Neural progenitor cell (in vitro differentiated cells): ENCODE measurements at regions not wholly inside any gene's neighbourhood (a gene's known extent, or its start where the extent isn't known, plus 50 kb on each side); places are given as distances from the start of the nearest gene placed in this dataset.

ENCODE experiments used
- DNase-seq: peaks from one replicate; pipeline ENCODE4 v3.0.0-alpha.2; 2016; ENCODE audit warnings: low spot score
- H2AFZ ChIP-seq: fragments of 200-600 bp; sonication (generic); replicated peaks from 2 replicates; pipeline ENCODE4 v1.6.1; 2016; ENCODE audit warnings: antibody characterized with exemption
- H3F3A ChIP-seq: fragments of 200-600 bp; sonication (generic); 2 replicates; pipeline ENCODE4 v1.6.1; 2016; ENCODE audit warnings: antibody characterized with exemption, low read depth
- H3K27ac ChIP-seq: fragments of 200-600 bp; sonication (generic); 2 replicates; pipeline ENCODE4 v1.5.1; 2016; ENCODE audit warnings: mild to moderate bottlenecking
- H3K27me3 ChIP-seq: fragments of 200-600 bp; sonication (generic); 2 replicates; pipeline ENCODE4 v1.6.1; 2016; ENCODE audit warnings: mild to moderate bottlenecking, moderate library complexity
- H3K36me3 ChIP-seq: fragments of 200-600 bp; sonication (generic); 2 replicates; pipeline ENCODE4 v1.5.1; 2016
- H3K4me1 ChIP-seq: fragments of 200-600 bp; sonication (generic); 2 replicates; pipeline ENCODE4 v1.6.1; 2016; ENCODE audit warnings: mixed run types
- H3K4me2 ChIP-seq: fragments of 200-600 bp; sonication (generic); 2 replicates; pipeline ENCODE4 v1.6.1; 2016
- H3K4me3 ChIP-seq: fragments of 200-600 bp; sonication (generic); 2 replicates; pipeline ENCODE4 v1.5.1; 2016
- H3K79me2 ChIP-seq: fragments of 200-600 bp; sonication (generic); 2 replicates; pipeline ENCODE4 v1.6.1; 2016; ENCODE audit warnings: low read depth
- H3K9ac ChIP-seq: fragments of 200-600 bp; sonication (generic); 2 replicates; pipeline ENCODE4 v1.6.1; 2016
- H3K9me3 ChIP-seq: fragments of 200-600 bp; sonication (generic); 2 replicates; pipeline ENCODE4 v1.5.1; 2016; ENCODE audit warnings: low read depth
- H4K20me1 ChIP-seq: fragments of 200-600 bp; sonication (generic); 2 replicates; pipeline ENCODE4 v1.6.1; 2016; ENCODE audit warnings: low read depth
- H3K27ac Mint-ChIP-seq: 3 replicates; pipeline ENCODE4 v1.8.0; 2021; ENCODE audit warnings: mixed read lengths
- H3K27me3 Mint-ChIP-seq: 2 replicates; pipeline ENCODE4 v1.8.0; 2022; ENCODE audit warnings: low read depth, mild to moderate bottlenecking, inconsistent platforms, moderate library complexity, mixed read lengths; ENCODE audit not compliant: insufficient read depth
- H3K36me3 Mint-ChIP-seq: 3 replicates; pipeline ENCODE4 v1.8.0; 2021; ENCODE audit warnings: mixed read lengths
- H3K4me1 Mint-ChIP-seq: 3 replicates; pipeline ENCODE4 v1.8.0; 2021; ENCODE audit warnings: mixed read lengths
- H3K4me3 Mint-ChIP-seq: 3 replicates; pipeline ENCODE4 v1.8.0; 2021; ENCODE audit warnings: mild to moderate bottlenecking, moderate library complexity, mixed read lengths
- H3K9me3 Mint-ChIP-seq: 3 replicates; pipeline ENCODE4 v1.8.0; 2020; ENCODE audit warnings: mixed read lengths
- CTCF ChIP-seq: fragments of 200-600 bp; sonication (generic); IDR thresholded peaks from 2 replicates; pipeline ENCODE4 v1.5.1; 2017; ENCODE audit warnings: antibody characterized with exemption, mild to moderate bottlenecking
- EZH2 ChIP-seq: fragments of 200-600 bp; sonication (generic); IDR thresholded peaks from 2 replicates; pipeline ENCODE4 v1.6.1; 2017; ENCODE audit warnings: antibody characterized with exemption, mild to moderate bottlenecking, moderate library complexity
- EZH2phosphoT487 ChIP-seq: fragments of 200-600 bp; sonication (generic); IDR thresholded peaks from 2 replicates; pipeline ENCODE4 v1.6.1; 2017; ENCODE audit warnings: antibody characterized with exemption

- H3F3A ChIP-seq, result no peaks in the 10 kb centered on the region
- DNase-seq, result no peak
- H2AFZ ChIP-seq, result no peak overlapping the region
- peaks cover under 1% of the 10 kb centered on the region for H3K4me1 ChIP-seq
- no peaks in the 10 kb centered on the region for H3K36me3 ChIP-seq
- H3K9me3 Mint-ChIP-seq, result no peaks in the 10 kb centered on the region
- H3K4me2 ChIP-seq, result no peak overlapping the region
- no peak overlapping the region for H3K27ac ChIP-seq
- no peaks in the 10 kb centered on the region for H3K9me3 ChIP-seq
- peaks cover 2% of the 10 kb centered on the region for H3K27me3 Mint-ChIP-seq
- no peaks in the 10 kb centered on the region for H3K27me3 ChIP-seq
- H4K20me1 ChIP-seq, result no peaks in the 10 kb centered on the region
- no peak overlapping the region for H3K9ac ChIP-seq
- H3K4me3 ChIP-seq, result no peak overlapping the region
- H3K79me2 ChIP-seq, result no peaks in the 10 kb centered on the region
- no peak overlapping the region for H3K27ac Mint-ChIP-seq
- no peak for TF ChIP-seq CTCF
- no peak for TF ChIP-seq EZH2phosphoT487
- no peak for TF ChIP-seq EZH2
- H3K4me3 Mint-ChIP-seq, result no peak overlapping the region
- H3K36me3 Mint-ChIP-seq, result no peaks in the 10 kb centered on the region
- H3K4me1 Mint-ChIP-seq, result no peaks in the 10 kb centered on the region
Observed at GRCh38 chr13:34128661-34129060, 310.7 kb downstream of the RFC3 start.

DNA sequence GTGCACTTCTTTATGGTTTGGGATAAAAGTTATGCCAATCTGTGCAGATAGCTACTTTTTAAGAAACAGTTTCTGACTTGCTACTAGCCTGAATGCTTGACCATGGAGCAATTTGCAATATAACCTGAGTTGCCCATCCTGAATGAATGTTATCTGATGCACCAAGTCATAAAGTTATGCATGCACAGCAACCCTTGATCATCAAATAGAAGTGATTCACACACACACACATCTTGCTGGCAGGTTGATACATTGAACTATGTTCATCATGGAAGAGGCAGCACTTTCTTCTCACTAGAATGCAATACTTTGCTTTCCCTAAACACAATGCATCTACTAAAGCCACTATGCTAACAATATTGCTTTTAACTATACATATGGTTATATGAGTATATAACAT, 311.5 kb downstream of the RFC3 start:
- H3K4me2 ChIP-seq, result no peak overlapping the region
- no peaks in the 10 kb centered on the region for H3F3A ChIP-seq
- no peaks in the 10 kb centered on the region for H3K4me1 ChIP-seq
- Mint-ChIP-seq H3K4me3 (no peak overlapping the region), H3K27ac (no peak overlapping the region), H3K27me3 (peaks cover 2% of the 10 kb centered on the region), H3K36me3 (no peaks in the 10 kb centered on the region), H3K9me3 (no peaks in the 10 kb centered on the region), H3K4me1 (no peaks in the 10 kb centered on the region)
- no peaks in the 10 kb centered on the region for H3K9me3 ChIP-seq
- H3K79me2 ChIP-seq, result no peaks in the 10 kb centered on the region
- H3K27me3 ChIP-seq, result no peaks in the 10 kb centered on the region
- no peak overlapping the region for H3K4me3 ChIP-seq
- no peaks in the 10 kb centered on the region for H4K20me1 ChIP-seq
- DNase-seq, result no peak
- H3K27ac ChIP-seq, result no peak overlapping the region
- TF ChIP-seq EZH2, result no peak
- no peak for TF ChIP-seq EZH2phosphoT487
- no peak for TF ChIP-seq CTCF
- H2AFZ ChIP-seq, result no peak overlapping the region
- H3K36me3 ChIP-seq, result no peaks in the 10 kb centered on the region
- no peak overlapping the region for H3K9ac ChIP-seq

DNA sequence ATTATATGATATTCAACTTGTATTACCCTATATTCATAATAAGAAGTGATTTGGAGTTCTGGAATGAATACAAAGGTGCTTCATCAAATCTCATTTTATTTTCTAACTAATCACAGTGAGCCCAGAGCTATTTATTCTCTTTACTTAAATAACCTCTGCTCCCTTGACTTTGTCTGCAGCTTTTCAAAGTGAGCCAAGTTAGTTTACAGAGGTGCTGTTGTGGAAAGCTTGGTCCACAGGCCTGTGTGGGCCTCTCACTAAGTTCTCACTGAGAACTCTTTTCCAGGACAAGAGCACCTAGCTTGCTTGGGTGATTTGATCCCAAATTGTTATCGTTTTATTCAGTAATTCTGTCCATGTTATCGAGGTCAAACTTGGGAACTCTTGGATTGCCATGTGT, 319.3 kb downstream of the RFC3 start:
- Histone ChIP-seq H3K27ac (no peak overlapping the region), H4K20me1 (no peaks in the 10 kb centered on the region), H3K4me1 (no peaks in the 10 kb centered on the region), H3K36me3 (no peaks in the 10 kb centered on the region), H3K9ac (no peak overlapping the region), H3K4me2 (no peak overlapping the region), H3K9me3 (no peaks in the 10 kb centered on the region), H3K4me3 (no peak overlapping the region), H3K79me2 (no peaks in the 10 kb centered on the region), H2AFZ (no peak overlapping the region), H3K27me3 (no peaks in the 10 kb centered on the region), H3F3A (no peaks in the 10 kb centered on the region)
- H3K9me3 Mint-ChIP-seq, result no peaks in the 10 kb centered on the region
- no peak overlapping the region for H3K4me3 Mint-ChIP-seq
- TF ChIP-seq EZH2phosphoT487 (no peak), CTCF (no peak), EZH2 (no peak)
- no peak overlapping the region for H3K27ac Mint-ChIP-seq
- H3K4me1 Mint-ChIP-seq, result no peaks in the 10 kb centered on the region
- no peak for DNase-seq
- no peaks in the 10 kb centered on the region for H3K36me3 Mint-ChIP-seq
- H3K27me3 Mint-ChIP-seq, result no peaks in the 10 kb centered on the region
